Keratinocyte (primary cell): ENCODE measurements at regions not wholly inside any gene's neighbourhood (a gene's known extent, or its start where the extent isn't known, plus 50 kb on each side); places are given as distances from the start of the nearest gene placed in this dataset.

Experiments used
- DNase-seq: peaks from one replicate; pipeline ENCODE4 v3.0.0-alpha.2; 2011; ENCODE audit warnings: low read depth, missing footprints, low spot score
- FAIRE-seq: peaks from 2 replicates; lab custom pipeline; 2011; peaks lifted over from hg19 to GRCh38; lab: Jason Lieb, UNC
- H2AFZ ChIP-seq: 2 replicates; pipeline ENCODE4 v1.6.0; 2012; ENCODE audit warnings: low read length, control low read depth, inconsistent platforms; ENCODE audit not compliant: control insufficient read depth
- H3K27ac ChIP-seq: 2 replicates; pipeline ENCODE4 v1.5.1; 2011; ENCODE audit warnings: low read length; ENCODE audit not compliant: control insufficient read depth, insufficient read depth
- H3K27me3 ChIP-seq: 3 replicates; pipeline ENCODE4 v1.6.0; 2011; ENCODE audit warnings: low read length; ENCODE audit not compliant: control insufficient read depth, insufficient read depth; ENCODE audit errors: extremely low read depth
- H3K36me3 ChIP-seq, 2 experiments: 2 replicates in 1 of 2; 3 replicates in 1 of 2; pipeline ENCODE4 v1.5.1; 2011; ENCODE audit warnings: low read length in 2 of 2, mild to moderate bottlenecking in 1 of 2; ENCODE audit not compliant: control insufficient read depth in 2 of 2, insufficient read depth in 2 of 2; ENCODE audit errors: extremely low read depth in 1 of 2
- H3K4me1 ChIP-seq: 3 replicates; pipeline ENCODE4 v1.5.1; 2011; ENCODE audit warnings: low read length; ENCODE audit not compliant: control insufficient read depth, insufficient read depth; ENCODE audit errors: extremely low read depth
- H3K4me2 ChIP-seq: 3 replicates; pipeline ENCODE4 v1.6.0; 2011; ENCODE audit warnings: low read depth, low read length; ENCODE audit not compliant: control insufficient read depth, insufficient read depth; ENCODE audit errors: extremely low read depth
- H3K4me3 ChIP-seq, 3 experiments: fragments of 200-600 bp in 1 of 3; sonication (generic) in 1 of 3; 2 replicates in 2 of 3; 3 replicates in 1 of 3; pipeline ENCODE4 v1.5.1; 2011 to 2016; ENCODE audit warnings: low read length in 3 of 3, mild to moderate bottlenecking in 3 of 3, control low read depth in 2 of 3, inconsistent platforms in 1 of 3, low read depth in 1 of 3, mixed read lengths in 1 of 3, mixed run types in 1 of 3, moderate library complexity in 1 of 3; ENCODE audit not compliant: control insufficient read depth in 2 of 3, insufficient read depth in 2 of 3; ENCODE audit errors: extremely low read depth in 1 of 3
- H3K79me2 ChIP-seq: 2 replicates; pipeline ENCODE4 v1.6.0; 2012; ENCODE audit warnings: low read length; ENCODE audit not compliant: control insufficient read depth, insufficient read depth
- H3K9ac ChIP-seq: 3 replicates; pipeline ENCODE4 v1.6.0; 2011; ENCODE audit warnings: low read length; ENCODE audit not compliant: control insufficient read depth, insufficient read depth; ENCODE audit errors: extremely low read depth
- H3K9me1 ChIP-seq: 3 replicates; pipeline ENCODE4 v1.6.0; 2011; ENCODE audit warnings: low read length; ENCODE audit not compliant: control insufficient read depth, insufficient read depth; ENCODE audit errors: extremely low read depth
- H3K9me3 ChIP-seq: 2 replicates; pipeline ENCODE4 v1.5.1; 2012; ENCODE audit warnings: low read depth, low read length; ENCODE audit not compliant: control insufficient read depth
- H4K20me1 ChIP-seq: 3 replicates; pipeline ENCODE4 v1.6.0; 2011; ENCODE audit warnings: low read length; ENCODE audit not compliant: control insufficient read depth, insufficient read depth; ENCODE audit errors: extremely low read depth
- CTCF ChIP-seq, 3 experiments: IDR thresholded peaks in 1 of 3; conservative IDR thresholded peaks in 1 of 3; optimal IDR thresholded peaks in 1 of 3; 2 replicates in 2 of 3; 3 replicates in 1 of 3; pipeline versions ENCODE3 to v1.5.1; 2011; ENCODE audit warnings: low read length in 3 of 3, mild to moderate bottlenecking in 3 of 3, moderate library complexity in 2 of 3, control low read depth in 1 of 3, inconsistent platforms in 1 of 3; ENCODE audit not compliant: insufficient read depth in 2 of 3; ENCODE audit errors: extremely low read depth in 1 of 3
- EZH2 ChIP-seq: IDR thresholded peaks from one replicate; pipeline ENCODE4 v1.6.1; 2012; ENCODE audit warnings: inconsistent platforms, mild to moderate bottlenecking, low read length, moderate library complexity
- dilution Hi-C: fragments of 300-500 bp; cut with MboI; formaldehyde crosslinking; loops from one replicate; pipeline ENCODE4 v1.7.0; 2020; ENCODE audit warnings: low sequenced_read_pairs; ENCODE audit not compliant: extremely low pct_ligation_motif_present

- Histone ChIP-seq H3K4me3 (no peak overlapping the region), H3K36me3 (no peaks in the 10 kb centered on the region), H3K4me2 (no peak overlapping the region), H3K9me1 (no peaks in the 10 kb centered on the region), H3K9me3 (no peaks in the 10 kb centered on the region), H3K27me3 (peaks cover 6% of the 10 kb centered on the region), H3K27ac (no peak overlapping the region), H3K4me1 (peaks cover 11% of the 10 kb centered on the region), H4K20me1 (no peaks in the 10 kb centered on the region), H3K9ac (no peak overlapping the region), H3K79me2 (no peaks in the 10 kb centered on the region), H2AFZ (no peak overlapping the region)
- TF ChIP-seq EZH2 = no peak
- TF ChIP-seq CTCF (optimal IDR thresholded peaks at IDR 0.05 in 1 of 3, IDR thresholded peaks at IDR 0.05 in 1 of 3, conservative IDR thresholded peaks at IDR 0.05 in 1 of 3; ENCODE audit: extremely low read depth in 1 of 3, insufficient read depth in 2 of 3, low read length in 3 of 3) = no peak
- dilution Hi-C loops = no loop called here
- DNase-seq (no peak), FAIRE-seq (no peak)
Measured at GRCh38 chr2:569681-570080, 107.5 kb downstream of the TMEM18 start.

- Histone ChIP-seq H3K36me3 (no peaks in the 10 kb centered on the region), H3K9me1 (no peaks in the 10 kb centered on the region), H3K9ac (peak overlapping the region; percentile 59), H3K4me3 (peak overlapping the region in 2 of 3 experiments; percentile 29 to 71), H3K79me2 (no peaks in the 10 kb centered on the region), H2AFZ (peak overlapping the region; percentile 95), H3K27me3 (peaks cover 6% of the 10 kb centered on the region), H4K20me1 (no peaks in the 10 kb centered on the region), H3K27ac (no peak overlapping the region), H3K4me1 (peaks cover 11% of the 10 kb centered on the region), H3K9me3 (no peaks in the 10 kb centered on the region), H3K4me2 (peak overlapping the region; percentile 93)
- no peak for DNase-seq
- FAIRE-seq = no peak
- no peak for TF ChIP-seq CTCF (optimal IDR thresholded peaks at IDR 0.05 in 1 of 3, IDR thresholded peaks at IDR 0.05 in 1 of 3, conservative IDR thresholded peaks at IDR 0.05 in 1 of 3; ENCODE audit: extremely low read depth in 1 of 3, insufficient read depth in 2 of 3, low read length in 3 of 3)
- TF ChIP-seq EZH2 = no peak
- dilution Hi-C loops = no loop called here
Measured at GRCh38 chr2:568639-569235, 108.5 kb downstream of the TMEM18 start.
